ENCODE measurements at regions not wholly inside any gene's neighbourhood (a gene's known extent, or its start where the extent isn't known, plus 50 kb on each side); places are given as distances from the start of the nearest gene placed in this dataset.
"Not testable (repeated sequence)": the region's sequence is repeated elsewhere in the genome, so short reads cannot be mapped to it uniquely, and the experiment has no call there.

- DNase-seq = peak in 1 of 51 donors; percentile 0
These were observed 571.7 kb upstream of the TGIF2LX start for GRCh38 chrX:89350024-89350423.

- not testable (repeated sequence) for DNase-seq
These were observed 551.8 kb upstream of the TGIF2LX start for GRCh38 chrX:89369904-89370303.

- DNase-seq = not testable (repeated sequence)
These were observed 528.7 kb upstream of the TGIF2LX start for GRCh38 chrX:89393004-89393403.

GRCh38 chrX:89402818-89403217 lies 518.9 kb upstream of the TGIF2LX start:
- not testable (repeated sequence) for DNase-seq

- not testable (repeated sequence) for DNase-seq
These were observed 516.6 kb upstream of the TGIF2LX start for GRCh38 chrX:89405148-89405547.

GRCh38 chrX:89416930-89417329 lies 504.8 kb upstream of the TGIF2LX start:
- not testable (repeated sequence) for DNase-seq

- not testable (repeated sequence) for DNase-seq
These were observed 489.0 kb upstream of the TGIF2LX start for GRCh38 chrX:89432652-89433231.

Measured in hypothalamus (tissue), 51 donors.